DND-41 (cell line): ENCODE measurements at regions not wholly inside any gene's neighbourhood (a gene's known extent, or its start where the extent isn't known, plus 50 kb on each side); places are given as distances from the start of the nearest gene placed in this dataset.

Experiments
- ATAC-seq: fragments of 200-7000 bp; cut with Tn5 transposase; 3 replicates; pipeline ENCODE4 v1.9.1; 2021; ENCODE audit warnings: low read depth; ENCODE audit not compliant: insufficient read depth
- DNase-seq: peaks from one replicate; pipeline ENCODE4 v3.0.0-alpha.2; 2020
- H2AFZ ChIP-seq: 2 replicates; pipeline ENCODE4 v1.6.0; 2012; ENCODE audit warnings: low read depth, low read length
- H3K27ac ChIP-seq: 2 replicates; pipeline ENCODE4 v1.5.1; 2012; ENCODE audit warnings: low read length, inconsistent platforms
- H3K27me3 ChIP-seq: fragments of 200-600 bp; sonication (generic); 2 replicates; pipeline ENCODE4 v1.6.0; 2012; ENCODE audit warnings: low read length, mild to moderate bottlenecking, inconsistent platforms; ENCODE audit not compliant: insufficient read depth, poor library complexity
- H3K36me3 ChIP-seq: 2 replicates; pipeline ENCODE4 v1.5.1; 2012; ENCODE audit warnings: low read length, inconsistent platforms; ENCODE audit not compliant: insufficient read depth
- H3K4me1 ChIP-seq: 2 replicates; pipeline ENCODE4 v1.5.1; 2012; ENCODE audit warnings: mild to moderate bottlenecking, low read length; ENCODE audit not compliant: insufficient read depth
- H3K4me2 ChIP-seq: 2 replicates; pipeline ENCODE4 v1.6.0; 2012; ENCODE audit warnings: mild to moderate bottlenecking, moderate library complexity, low read length, inconsistent platforms; ENCODE audit not compliant: insufficient read depth
- H3K4me3 ChIP-seq, 2 experiments: fragments of 200-600 bp in 1 of 2; shearing (Covaris generic) in 1 of 2; 2 replicates each; pipeline ENCODE4 v1.5.1; 2012 to 2016; ENCODE audit warnings: inconsistent platforms in 2 of 2, low read length in 2 of 2, mild to moderate bottlenecking in 2 of 2, low read depth in 1 of 2, moderate library complexity in 1 of 2
- H3K79me2 ChIP-seq: 2 replicates; pipeline ENCODE4 v1.6.0; 2012; ENCODE audit warnings: low read length, inconsistent platforms; ENCODE audit not compliant: insufficient read depth
- H3K9ac ChIP-seq: 2 replicates; pipeline ENCODE4 v1.6.0; 2012; ENCODE audit warnings: low read depth, mild to moderate bottlenecking, inconsistent platforms, low read length, moderate library complexity
- H3K9me3 ChIP-seq: 2 replicates; pipeline ENCODE4 v1.5.1; 2012; ENCODE audit warnings: low read length, moderate library complexity, mild to moderate bottlenecking, inconsistent platforms; ENCODE audit not compliant: insufficient read depth, severe bottlenecking
- H4K20me1 ChIP-seq: 2 replicates; pipeline ENCODE4 v1.6.0; 2012; ENCODE audit warnings: low read length; ENCODE audit not compliant: insufficient read depth
- CTCF ChIP-seq: IDR thresholded peaks from 2 replicates; pipeline ENCODE4 v1.5.1; 2012; ENCODE audit warnings: borderline replicate concordance, low read length, moderate library complexity, mild to moderate bottlenecking; ENCODE audit not compliant: poor library complexity, severe bottlenecking; ENCODE audit errors: extremely low read depth
- EZH2 ChIP-seq: IDR thresholded peaks from 3 replicates; pipeline ENCODE4 v1.6.1; 2012; ENCODE audit warnings: borderline replicate concordance, low read depth, mild to moderate bottlenecking, moderate library complexity, low read length, inconsistent platforms; ENCODE audit not compliant: severe bottlenecking

DNA sequence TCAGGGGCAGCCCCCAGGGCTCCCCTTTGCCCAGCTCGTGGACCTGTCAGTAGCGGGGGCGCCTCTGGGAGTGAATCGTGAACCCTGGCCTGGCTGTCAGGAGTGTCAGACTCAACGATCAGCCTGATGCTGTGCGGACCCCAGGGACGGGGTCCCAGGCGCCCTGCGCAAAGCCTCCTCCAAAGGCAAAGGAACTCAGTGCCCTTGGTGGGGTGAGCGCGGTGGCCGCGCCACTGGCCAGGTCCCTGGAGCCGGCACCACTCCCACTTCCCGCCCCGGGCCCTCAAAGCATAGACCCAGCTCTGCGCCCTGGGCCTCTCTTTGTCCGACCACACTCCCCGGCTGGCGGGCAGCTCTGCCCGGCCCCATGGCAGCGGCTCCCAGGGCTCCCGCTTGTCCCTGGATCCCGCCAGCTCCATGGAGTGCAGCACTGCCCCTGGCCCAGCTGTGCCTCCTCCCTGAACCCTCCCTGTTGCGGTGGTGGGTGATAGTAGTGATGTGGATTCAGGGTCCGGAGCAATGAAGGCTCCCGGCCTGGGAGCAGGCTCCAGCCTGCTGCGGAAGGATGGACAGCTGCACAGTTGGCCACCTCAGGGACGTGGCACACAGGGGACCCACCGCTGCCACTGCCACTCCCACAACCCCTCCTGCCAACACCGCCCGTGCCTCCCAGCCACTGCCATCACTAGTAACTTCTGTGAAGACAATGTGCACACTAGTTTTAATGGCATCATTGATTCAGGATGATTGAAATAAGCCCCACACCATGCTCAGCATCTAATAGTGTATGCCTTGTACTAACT, 263.8 kb downstream of the ZBBX start:
- H3K27me3 ChIP-seq: no peaks in the 10 kb centered on the region
- no peak for DNase-seq
- ATAC-seq: no peak
- H3K27ac ChIP-seq: no peak overlapping the region
- H3K79me2 ChIP-seq: no peaks in the 10 kb centered on the region
- H3K4me2 ChIP-seq: no peak overlapping the region
- no peaks in the 10 kb centered on the region for H3K9me3 ChIP-seq
- H4K20me1 ChIP-seq: no peaks in the 10 kb centered on the region
- H3K4me3 ChIP-seq: no peak overlapping the region
- no peak overlapping the region for H2AFZ ChIP-seq
- H3K4me1 ChIP-seq: no peaks in the 10 kb centered on the region
- H3K9ac ChIP-seq: no peak overlapping the region
- no peaks in the 10 kb centered on the region for H3K36me3 ChIP-seq
- TF ChIP-seq CTCF (no peak), EZH2 (no peak)

DNA sequence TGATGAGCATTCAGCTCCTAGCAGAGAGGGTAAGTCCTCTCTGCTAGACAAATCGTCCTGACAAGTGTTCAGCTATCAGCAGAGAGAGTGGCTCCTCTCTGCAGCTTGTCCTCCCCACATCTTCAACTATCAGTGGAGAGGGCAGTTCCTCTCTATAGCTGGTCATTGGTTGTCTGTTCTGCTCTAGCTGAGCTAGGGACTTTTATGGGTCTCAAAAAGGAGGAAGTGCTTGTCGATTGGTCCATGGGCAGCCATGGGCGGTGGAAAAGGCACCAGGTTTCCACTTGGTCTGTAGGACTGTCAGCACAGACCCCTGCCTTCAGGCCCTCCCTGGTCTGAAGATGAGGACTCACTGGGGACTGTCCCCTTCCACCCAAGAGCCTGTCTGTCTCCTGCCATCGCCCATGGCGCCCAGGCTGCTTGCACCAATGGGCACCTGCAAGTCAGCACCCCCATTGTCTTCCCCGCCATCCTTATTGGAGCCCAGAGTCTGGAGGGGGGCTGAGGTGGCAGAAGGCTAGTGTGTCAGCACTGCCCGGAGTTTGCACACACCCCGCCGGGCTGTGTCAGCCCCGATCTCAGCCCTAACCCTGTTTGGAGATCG, 264.7 kb downstream of the ZBBX start:
- no peaks in the 10 kb centered on the region for H3K36me3 ChIP-seq
- H2AFZ ChIP-seq: no peak overlapping the region
- no peaks in the 10 kb centered on the region for H3K27me3 ChIP-seq
- TF ChIP-seq CTCF: no peak
- no peak for TF ChIP-seq EZH2
- H3K4me3 ChIP-seq: no peak overlapping the region
- H3K9ac ChIP-seq: no peak overlapping the region
- H4K20me1 ChIP-seq: no peaks in the 10 kb centered on the region
- DNase-seq (no peak), ATAC-seq (no peak)
- no peaks in the 10 kb centered on the region for H3K4me1 ChIP-seq
- H3K27ac ChIP-seq: no peak overlapping the region
- no peak overlapping the region for H3K4me2 ChIP-seq
- no peaks in the 10 kb centered on the region for H3K79me2 ChIP-seq
- H3K9me3 ChIP-seq: no peaks in the 10 kb centered on the region

DNA sequence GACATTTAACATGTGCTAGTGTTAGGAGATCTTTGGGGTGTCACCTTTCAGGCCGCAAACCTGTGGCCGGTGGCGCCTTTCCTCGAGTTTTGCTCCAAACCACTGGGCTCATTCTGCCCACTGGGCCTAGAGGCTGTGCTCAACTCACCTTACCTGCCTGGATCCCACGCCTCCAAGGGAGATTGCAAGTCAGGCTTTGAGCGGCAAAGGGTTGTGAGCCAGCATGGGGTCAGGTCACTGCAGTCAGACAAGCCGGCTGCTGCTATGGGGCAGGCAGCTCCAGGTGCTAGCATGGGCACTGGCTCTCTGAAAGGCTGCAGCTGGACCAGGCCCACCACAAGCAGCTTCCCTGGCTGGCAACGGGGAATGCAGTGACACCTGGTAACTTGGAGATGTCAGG, 265.5 kb downstream of the ZBBX start:
- no peaks in the 10 kb centered on the region for H4K20me1 ChIP-seq
- no peaks in the 10 kb centered on the region for H3K79me2 ChIP-seq
- no peak overlapping the region for H2AFZ ChIP-seq
- no peak overlapping the region for H3K4me3 ChIP-seq
- H3K4me1 ChIP-seq: no peaks in the 10 kb centered on the region
- no peak overlapping the region for H3K27ac ChIP-seq
- ATAC-seq (no peak), DNase-seq (no peak)
- H3K4me2 ChIP-seq: no peak overlapping the region
- no peaks in the 10 kb centered on the region for H3K9me3 ChIP-seq
- TF ChIP-seq CTCF (no peak), EZH2 (no peak)
- no peak overlapping the region for H3K9ac ChIP-seq
- no peaks in the 10 kb centered on the region for H3K27me3 ChIP-seq
- no peaks in the 10 kb centered on the region for H3K36me3 ChIP-seq
